Epithelial cell of esophagus (primary cell): ENCODE measurements at regions not wholly inside any gene's neighbourhood (a gene's known extent, or its start where the extent isn't known, plus 50 kb on each side); places are given as distances from the start of the nearest gene placed in this dataset.

Experiments
- DNase-seq: peaks from one replicate; pipeline ENCODE4 v3.0.0; 2010; ENCODE audit warnings: low read depth
- H3K4me3 ChIP-seq: 2 replicates; pipeline ENCODE4 v1.5.1; 2011; ENCODE audit warnings: mild to moderate bottlenecking, low read length, control low read depth
- CTCF ChIP-seq: IDR thresholded peaks from 2 replicates; pipeline ENCODE4 v1.5.1; 2011; ENCODE audit warnings: low read depth, mild to moderate bottlenecking, low read length, control low read depth, inconsistent platforms; ENCODE audit not compliant: insufficient read depth; ENCODE audit errors: missing control alignments

- no peak for DNase-seq
- no peak for TF ChIP-seq CTCF
- H3K4me3 ChIP-seq: no peak overlapping the region
Measured at GRCh38 chr2:193743089-193743488, 1548.4 kb upstream of the TMEFF2 start.

GRCh38 chr2:193738892-193739291, 1544.2 kb upstream of the TMEFF2 start:
- no peak for DNase-seq
- no peak overlapping the region for H3K4me3 ChIP-seq
- no peak for TF ChIP-seq CTCF

GRCh38 chr2:193712912-193713311, 1518.2 kb upstream of the TMEFF2 start:
- DNase-seq: no peak
- H3K4me3 ChIP-seq: no peak overlapping the region
- TF ChIP-seq CTCF: no peak

DNA sequence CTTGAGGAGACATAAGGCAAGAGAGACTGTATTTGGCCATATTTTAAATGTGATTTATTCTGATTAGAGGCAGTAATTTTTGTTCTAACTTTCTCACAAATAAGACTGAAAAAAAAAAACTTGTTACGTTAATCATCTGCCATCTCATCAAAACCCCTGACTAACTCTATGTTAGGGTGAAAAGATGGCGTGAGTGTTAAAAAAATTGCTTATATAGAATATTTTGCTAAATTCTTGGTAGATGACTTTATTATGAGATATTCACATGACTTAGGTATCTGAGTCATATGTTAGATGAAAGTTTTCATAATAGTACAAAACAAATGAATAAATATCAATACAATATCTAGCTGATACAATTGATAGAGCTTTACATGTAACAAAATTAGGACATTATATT, 1508.7 kb upstream of the TMEFF2 start:
- H3K4me3 ChIP-seq: no peak overlapping the region
- no peak for DNase-seq
- TF ChIP-seq CTCF: no peak

GRCh38 chr2:193701484-193701883, 1506.8 kb upstream of the TMEFF2 start:
- no peak overlapping the region for H3K4me3 ChIP-seq
- no peak for TF ChIP-seq CTCF

GRCh38 chr2:193695367-193695766, 1500.6 kb upstream of the TMEFF2 start:
- TF ChIP-seq CTCF: peak; percentile 72
- DNase-seq: peak; percentile 61
- H3K4me3 ChIP-seq: no peak overlapping the region

More at GRCh38 chr2:193701484-193701883, 1506.8 kb upstream of the TMEFF2 start:
- no peak for DNase-seq

DNA sequence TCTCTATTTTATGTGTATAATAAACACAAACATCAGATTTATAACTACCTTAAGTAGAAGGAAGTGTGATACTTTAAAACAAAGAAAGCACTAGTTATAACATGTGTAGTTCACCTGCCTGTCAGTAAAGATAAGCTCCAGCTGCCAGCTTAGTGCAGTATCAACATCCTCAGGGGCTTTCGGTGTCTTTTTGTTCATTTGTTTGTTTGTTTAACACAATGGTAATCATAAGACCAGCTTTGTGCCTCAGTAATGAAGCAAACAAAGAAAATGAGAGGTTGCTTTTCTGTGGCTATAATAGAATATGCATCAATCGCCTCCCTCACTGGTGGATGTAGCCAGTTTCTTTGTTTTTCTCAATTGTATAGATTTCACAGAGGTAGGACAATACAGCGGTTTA, 1499.0 kb upstream of the TMEFF2 start:
- no peak for TF ChIP-seq CTCF
- no peak for DNase-seq

More for the DNA sequence above, 1499.0 kb upstream of the TMEFF2 start:
- no peak overlapping the region for H3K4me3 ChIP-seq
